ENCODE measurements at regions not wholly inside any gene's neighbourhood (a gene's known extent, or its start where the extent isn't known, plus 50 kb on each side); places are given as distances from the start of the nearest gene placed in this dataset.

- TF ChIP-seq CTCF (IDR thresholded peaks at IDR 0.05 in 2 of 3, conservative IDR thresholded peaks at IDR 0.05 in 1 of 3; ENCODE audit: control insufficient read depth in 2 of 3, extremely low read depth in 1 of 3, insufficient read depth in 1 of 3, low read depth in 3 of 3, low read length in 3 of 3): peak in 2 of 3 experiments; percentile 13 to 30; a peak in 2 of 6 replicates
- no peak for TF ChIP-seq ZNF384 (IDR thresholded peaks at IDR 0.05; ENCODE audit: borderline replicate concordance, low read depth, low read length)
- no peak for TF ChIP-seq ATF2 (IDR thresholded peaks at IDR 0.05; ENCODE audit: low read length)
- no peak for TF ChIP-seq BCL3 (IDR thresholded peaks at IDR 0.05; ENCODE audit: borderline replicate concordance, insufficient read depth, low read depth, low read length, poor library complexity, severe bottlenecking)
- no peak for TF ChIP-seq PRDM15 (CRISPR knock-in tag; IDR thresholded peaks at IDR 0.05)
- TF ChIP-seq PKNOX1 (IDR thresholded peaks at IDR 0.05): no peak
- no peak for TF ChIP-seq CREB1 (IDR thresholded peaks at IDR 0.05; ENCODE audit: low read depth)
- TF ChIP-seq MAX (IDR thresholded peaks at IDR 0.05; ENCODE audit: low read depth, low read length): no peak
- TF ChIP-seq EED (IDR thresholded peaks at IDR 0.05; ENCODE audit: low read depth): no peak
- TF ChIP-seq NR2C1 (IDR thresholded peaks at IDR 0.05): no peak
- TF ChIP-seq USF2 (IDR thresholded peaks at IDR 0.05; ENCODE audit: borderline replicate concordance, low read depth, low read length): no peak
Measured at GRCh38 chr11:19326499-19326898, 85.8 kb upstream of the E2F8 start.

Measured in GM12878 (cell line).